GM10266 (cell line): ENCODE measurements at regions not wholly inside any gene's neighbourhood (a gene's known extent, or its start where the extent isn't known, plus 50 kb on each side); places are given as distances from the start of the nearest gene placed in this dataset.

ENCODE experiments used
- DNase-seq: peaks from one replicate; pipeline ENCODE4 v3.0.0; 2012; ENCODE audit errors: extremely low spot score
- CTCF ChIP-seq: IDR thresholded peaks from 2 replicates; pipeline ENCODE4 v1.5.1; 2012; ENCODE audit warnings: mild to moderate bottlenecking, low read depth; ENCODE audit not compliant: control insufficient read depth, insufficient read depth; ENCODE audit errors: missing control alignments

DNA sequence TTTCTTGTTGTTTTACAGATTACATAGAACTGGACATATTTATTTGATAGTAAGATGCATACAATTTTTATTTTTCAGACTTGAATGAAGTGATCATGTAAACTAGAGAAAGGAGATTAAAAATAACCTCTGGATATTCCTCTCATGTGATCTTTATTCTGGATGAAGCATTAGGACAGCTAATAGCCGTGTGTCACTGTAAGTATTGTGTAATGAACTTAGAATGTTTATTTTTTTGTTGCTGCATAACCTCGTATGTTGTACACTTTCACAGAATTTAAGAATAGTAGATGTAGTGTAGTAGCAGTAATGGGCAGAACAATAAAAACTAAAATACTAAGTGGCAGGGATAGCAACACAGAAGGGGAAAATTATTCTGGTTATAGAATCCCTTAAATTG, 2094.5 kb upstream of the TENM3 start:
- TF ChIP-seq CTCF = no peak
- DNase-seq = no peak

DNA sequence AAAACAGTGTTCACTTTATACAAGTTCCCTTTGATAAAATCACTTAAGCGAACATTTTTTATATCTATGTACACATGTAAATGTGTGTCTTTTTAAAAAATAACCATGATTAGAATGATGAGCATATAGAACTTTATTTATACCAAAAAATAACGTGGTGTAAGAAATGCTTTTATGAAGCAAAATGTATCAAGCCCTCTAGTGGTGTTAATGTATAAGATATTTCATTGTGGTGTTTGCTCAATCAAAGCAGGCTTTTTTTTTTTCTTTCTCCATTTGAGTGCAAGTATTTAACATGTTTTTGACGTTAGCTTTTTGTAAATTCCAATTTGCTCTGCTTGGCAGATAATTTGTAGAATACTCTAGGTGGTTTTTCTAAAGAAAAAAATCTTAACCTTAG, 2092.4 kb upstream of the TENM3 start:
- no peak for TF ChIP-seq CTCF
- DNase-seq = no peak

DNA sequence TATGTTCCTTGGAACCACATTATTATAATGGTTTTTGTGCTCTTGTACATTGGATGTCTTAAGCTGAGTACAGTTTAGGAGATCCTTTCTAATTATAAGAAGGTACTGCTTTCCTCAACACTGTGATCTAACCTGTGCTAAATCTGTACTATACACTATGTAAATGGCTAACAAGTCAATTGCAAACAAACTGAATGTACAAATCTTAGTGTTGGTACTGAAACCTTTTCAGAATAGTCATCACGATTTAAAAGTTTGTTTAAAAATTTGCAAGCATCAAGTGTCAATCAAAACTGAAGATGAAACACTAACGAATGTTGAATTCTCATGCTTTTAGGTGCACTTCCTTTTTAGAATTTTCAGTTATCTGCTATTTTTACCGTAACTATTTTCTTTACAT, 2090.4 kb upstream of the TENM3 start:
- no peak for TF ChIP-seq CTCF
- no peak for DNase-seq

DNA sequence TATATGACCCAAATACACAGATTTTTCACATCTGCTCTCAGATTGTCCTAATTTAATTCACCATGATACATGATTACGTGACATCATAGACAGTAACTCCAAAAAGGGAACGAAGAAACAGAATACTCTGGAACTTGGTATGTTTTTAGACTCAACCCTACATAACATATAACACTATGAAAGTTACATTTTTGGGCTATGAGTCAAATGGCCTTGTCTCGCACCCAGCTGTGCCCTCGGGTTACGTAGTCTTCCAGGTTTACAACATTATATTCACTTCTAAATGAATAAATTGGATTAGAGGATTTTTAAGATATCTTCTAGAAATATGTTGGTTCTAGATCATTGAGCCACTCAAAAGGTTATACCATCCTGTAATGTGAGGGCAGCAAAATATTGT, 2089.6 kb upstream of the TENM3 start:
- TF ChIP-seq CTCF = no peak
- no peak for DNase-seq

DNA sequence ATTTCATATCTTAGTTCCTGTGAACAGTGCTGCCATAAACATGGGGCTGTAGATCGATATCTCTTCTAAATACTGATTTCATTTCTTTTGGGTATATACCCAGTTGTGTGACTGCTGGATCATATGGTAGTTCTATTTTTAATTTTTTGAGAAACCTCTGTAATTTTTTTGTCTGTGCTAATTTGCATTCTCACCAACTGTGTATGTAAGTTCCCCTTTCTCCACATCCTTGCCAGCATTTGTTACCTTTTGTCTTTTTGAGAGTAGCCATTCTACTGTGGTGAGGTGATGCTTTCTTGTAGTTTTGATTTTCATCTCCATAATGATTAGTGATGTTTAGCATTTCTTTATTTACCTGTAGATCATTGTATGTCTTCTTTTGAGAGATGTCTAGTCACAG, 2086.5 kb upstream of the TENM3 start:
- TF ChIP-seq CTCF = no peak
- DNase-seq = no peak

- DNase-seq = no peak
- TF ChIP-seq CTCF = no peak
Observed at GRCh38 chr4:180160195-180160983, 2082.8 kb upstream of the TENM3 start.

DNA sequence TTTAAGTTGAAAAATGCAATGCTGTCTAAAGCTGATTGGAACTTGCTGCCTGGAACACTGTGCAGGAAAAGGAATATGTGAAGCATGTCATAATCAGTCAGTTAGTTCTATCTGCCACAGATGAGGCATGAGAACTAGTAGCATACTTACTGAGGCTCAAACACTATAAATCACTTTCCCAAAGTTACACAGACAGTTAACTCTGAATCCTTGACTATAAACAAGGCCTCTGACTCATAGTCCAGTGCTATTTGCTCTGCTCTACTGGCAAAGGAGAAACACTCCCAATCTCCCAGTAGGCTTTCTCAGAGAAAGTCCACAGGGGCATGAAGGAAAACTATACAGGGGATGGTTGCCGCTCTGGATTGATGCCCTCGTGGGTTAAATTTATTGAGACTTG, 2078.4 kb upstream of the TENM3 start:
- no peak for DNase-seq
- no peak for TF ChIP-seq CTCF
